Liver (tissue), 8 donors: ENCODE measurements at regions not wholly inside any gene's neighbourhood (a gene's known extent, or its start where the extent isn't known, plus 50 kb on each side); places are given as distances from the start of the nearest gene placed in this dataset.

Source experiments
- DNase-seq: peaks from one replicate; pipeline ENCODE4 v3.0.0-alpha.2; 2017; ENCODE audit warnings: low spot score
- H3K27ac ChIP-seq, 2 donors: one replicate each; pipeline ENCODE4 v1.7.0; 2013; ENCODE audit warnings: inconsistent platforms in 2 of 2, low read length in 2 of 2, control low read depth in 1 of 2, low read depth in 1 of 2, mild to moderate bottlenecking in 1 of 2
- H3K27me3 ChIP-seq, 4 donors: one replicate each; pipeline versions ENCODE4 v1.6.1 to v1.7.0; 2013; ENCODE audit warnings: low read length in 3 of 4, inconsistent platforms in 1 of 4, mild to moderate bottlenecking in 1 of 4, moderate library complexity in 1 of 4; ENCODE audit not compliant: control insufficient read depth in 4 of 4, insufficient read depth in 4 of 4
- H3K36me3 ChIP-seq, 4 donors: one replicate each; pipeline versions ENCODE4 v1.6.1 to v1.7.0; 2013; ENCODE audit warnings: low read length in 3 of 4, mild to moderate bottlenecking in 3 of 4, low read depth in 1 of 4, moderate library complexity in 1 of 4; ENCODE audit not compliant: control insufficient read depth in 4 of 4, insufficient read depth in 3 of 4
- H3K4me1 ChIP-seq, 4 donors: one replicate each; pipeline versions ENCODE4 v1.6.1 to v1.7.0; 2013; ENCODE audit warnings: low read length in 3 of 4, mild to moderate bottlenecking in 3 of 4, moderate library complexity in 1 of 4; ENCODE audit not compliant: control insufficient read depth in 4 of 4, insufficient read depth in 4 of 4
- H3K4me3 ChIP-seq, 3 donors: one replicate each; pipeline versions ENCODE4 v1.6.1 to v1.7.0; 2013; ENCODE audit warnings: low read length in 3 of 3, control low read depth in 1 of 3, low read depth in 1 of 3, mild to moderate bottlenecking in 1 of 3
- H3K9ac ChIP-seq, 2 donors: one replicate each; pipeline ENCODE4 v1.7.0; 2013; ENCODE audit warnings: low read length in 2 of 2, mild to moderate bottlenecking in 2 of 2, moderate library complexity in 2 of 2, control low read depth in 1 of 2, low read depth in 1 of 2
- H3K9me3 ChIP-seq, 4 donors: one replicate each; pipeline versions ENCODE4 v1.6.1 to v1.7.0; 2013; ENCODE audit warnings: low read length in 3 of 4; ENCODE audit not compliant: control insufficient read depth in 4 of 4
- EGR1 ChIP-seq, 2 donors: IDR thresholded peaks; 2 replicates each; pipeline ENCODE4 v1.6.1; 2016 to 2018; ENCODE audit warnings: antibody characterized with exemption in 2 of 2, low read depth in 2 of 2
- GABPA ChIP-seq, 2 donors: IDR thresholded peaks in 1 of 2; conservative IDR thresholded peaks in 1 of 2; 2 replicates each; pipeline ENCODE4 v1.6.1; 2016; ENCODE audit warnings: antibody characterized with exemption in 2 of 2, mild to moderate bottlenecking in 1 of 2, moderate library complexity in 1 of 2
- HNF4A ChIP-seq, 2 donors: conservative IDR thresholded peaks; 2 replicates each; pipeline ENCODE4 v1.6.1; 2016; ENCODE audit warnings: antibody characterized with exemption in 2 of 2, mild to moderate bottlenecking in 2 of 2
- HNF4G ChIP-seq: IDR thresholded peaks from 2 replicates; pipeline ENCODE4 v1.6.1; 2016; ENCODE audit warnings: antibody characterized with exemption
- NR2F2 ChIP-seq: IDR thresholded peaks from 2 replicates; pipeline ENCODE4 v1.6.1; 2016; ENCODE audit warnings: antibody characterized with exemption
- RAD21 ChIP-seq, 2 donors: IDR thresholded peaks; 2 replicates each; pipeline ENCODE4 v1.6.1; 2016; ENCODE audit warnings: antibody characterized with exemption in 2 of 2, mild to moderate bottlenecking in 2 of 2
- RXRA ChIP-seq, 2 donors: IDR thresholded peaks; 2 replicates each; pipeline ENCODE4 v1.6.1; 2017 to 2018; ENCODE audit warnings: antibody characterized with exemption in 2 of 2, mild to moderate bottlenecking in 1 of 2
- SP1 ChIP-seq: IDR thresholded peaks from 2 replicates; pipeline ENCODE4 v1.6.1; 2018; ENCODE audit warnings: antibody characterized with exemption, mild to moderate bottlenecking
- TAF1 ChIP-seq: conservative IDR thresholded peaks from 2 replicates; pipeline ENCODE4 v1.6.1; 2016; ENCODE audit warnings: antibody characterized with exemption, mild to moderate bottlenecking
- YY1 ChIP-seq: IDR thresholded peaks from 2 replicates; pipeline ENCODE4 v1.6.1; 2016; ENCODE audit warnings: antibody characterized with exemption, mild to moderate bottlenecking
- WGBS: extraction: QIAGEN DNeasy Blood & Tissue Kit; methylation state at CpG from one replicate; pipeline ENCODE4 v1.1.7; 2013; 5-methylcytosine and 5-hydroxymethylcytosine counted together
- TF ChIP-seq, protein P1 (sequence below): fragments of 150-350 bp; IDR thresholded peaks from 2 replicates; pipeline ENCODE4 v1.5.1; 2017; ENCODE audit warnings: improper control_type of control experiment, low read depth, low read length; ENCODE audit not compliant: missing input control
- TF ChIP-seq, protein P2 (sequence below): IDR thresholded peaks from 2 replicates; pipeline ENCODE4 v1.6.1; 2016; ENCODE audit warnings: antibody characterized with exemption
- TF ChIP-seq, protein P3 (sequence below): IDR thresholded peaks from 2 replicates; pipeline ENCODE4 v1.6.1; 2016; ENCODE audit warnings: antibody characterized with exemption
- TF ChIP-seq, protein P4 (sequence below): IDR thresholded peaks from 2 replicates; pipeline ENCODE4 v1.6.1; 2016; ENCODE audit warnings: antibody characterized with exemption
- TF ChIP-seq, protein P5 (sequence below): IDR thresholded peaks from 2 replicates; pipeline ENCODE4 v1.6.1; 2016; ENCODE audit warnings: antibody characterized with exemption, mild to moderate bottlenecking
- donor health status: healthy.
- donor health status: healthy.
- donor health status: healthy.
- donor health status: healthy.
- donor health status: healthy.

DNA sequence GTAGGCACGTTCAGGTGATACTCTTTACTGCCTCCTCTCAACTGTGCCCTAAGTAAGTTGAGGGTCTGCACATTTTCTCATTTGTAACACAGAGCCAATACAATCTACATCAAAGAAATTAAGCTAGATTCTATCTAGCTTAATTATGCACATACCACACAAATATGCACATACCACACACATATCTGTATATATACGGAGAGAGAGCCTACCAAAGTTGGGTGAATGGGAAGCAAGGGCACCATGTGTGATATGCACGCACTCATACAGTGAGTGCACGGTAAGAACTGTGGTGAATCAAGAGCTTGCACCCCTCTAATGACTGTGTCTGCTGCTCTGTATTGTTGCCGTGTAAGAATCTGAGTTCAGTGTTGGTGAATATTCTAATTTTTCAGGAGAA is 314.9 kb downstream of the ZNF326 start:
- DNase-seq = no peak

DNA sequence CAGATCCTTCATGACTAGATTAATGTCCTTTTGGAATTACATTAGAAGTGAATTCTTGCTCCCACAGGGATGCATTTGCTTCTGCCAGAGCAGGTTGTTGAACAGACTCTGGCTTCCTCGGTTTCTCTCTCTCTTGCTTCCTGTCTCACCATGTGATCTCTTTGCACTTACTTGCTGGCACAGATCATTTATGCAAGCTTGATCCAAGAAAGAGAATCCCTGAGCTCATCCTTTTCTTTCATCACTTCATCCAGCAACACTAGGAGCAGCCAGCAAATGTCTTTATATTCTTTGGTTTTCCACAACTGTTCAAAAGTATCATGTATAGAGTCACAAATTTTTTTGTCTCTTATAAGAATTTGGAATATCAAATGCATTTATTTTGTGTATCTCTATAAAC is 313.5 kb downstream of the ZNF326 start:
- WGBS = 83% methylated on average over 1 of the region's 1 CpG
- no peak for TF ChIP-seq YY1
- no peak for TF ChIP-seq GABPA (IDR thresholded peaks at IDR 0.05 in 1 of 2, conservative IDR thresholded peaks at IDR 0.05 in 1 of 2)
- TF ChIP-seq SP1 = no peak
- Histone ChIP-seq H3K4me3 (no peak overlapping the region), H3K4me1 (no peaks in the 10 kb centered on the region), H3K27ac (no peak overlapping the region), H3K9ac (no peak overlapping the region), H3K9me3 (peaks cover 0 to 7% (median 0%) of the 10 kb centered on the region in 4 donors), H3K27me3 (no peaks in the 10 kb centered on the region), H3K36me3 (no peaks in the 10 kb centered on the region)
- DNase-seq = no peak

More for the DNA sequence above, 314.9 kb downstream of the ZNF326 start:
- Histone ChIP-seq H3K9ac (no peak overlapping the region), H3K4me1 (no peaks in the 10 kb centered on the region), H3K27ac (no peak overlapping the region), H3K36me3 (no peaks in the 10 kb centered on the region), H3K27me3 (no peaks in the 10 kb centered on the region), H3K4me3 (no peak overlapping the region), H3K9me3 (peaks cover 0 to 7% (median 0%) of the 10 kb centered on the region in 4 donors)
- 88% methylated on average over 5 of the region's 5 CpGs for WGBS
- TF ChIP-seq, protein P1, sequence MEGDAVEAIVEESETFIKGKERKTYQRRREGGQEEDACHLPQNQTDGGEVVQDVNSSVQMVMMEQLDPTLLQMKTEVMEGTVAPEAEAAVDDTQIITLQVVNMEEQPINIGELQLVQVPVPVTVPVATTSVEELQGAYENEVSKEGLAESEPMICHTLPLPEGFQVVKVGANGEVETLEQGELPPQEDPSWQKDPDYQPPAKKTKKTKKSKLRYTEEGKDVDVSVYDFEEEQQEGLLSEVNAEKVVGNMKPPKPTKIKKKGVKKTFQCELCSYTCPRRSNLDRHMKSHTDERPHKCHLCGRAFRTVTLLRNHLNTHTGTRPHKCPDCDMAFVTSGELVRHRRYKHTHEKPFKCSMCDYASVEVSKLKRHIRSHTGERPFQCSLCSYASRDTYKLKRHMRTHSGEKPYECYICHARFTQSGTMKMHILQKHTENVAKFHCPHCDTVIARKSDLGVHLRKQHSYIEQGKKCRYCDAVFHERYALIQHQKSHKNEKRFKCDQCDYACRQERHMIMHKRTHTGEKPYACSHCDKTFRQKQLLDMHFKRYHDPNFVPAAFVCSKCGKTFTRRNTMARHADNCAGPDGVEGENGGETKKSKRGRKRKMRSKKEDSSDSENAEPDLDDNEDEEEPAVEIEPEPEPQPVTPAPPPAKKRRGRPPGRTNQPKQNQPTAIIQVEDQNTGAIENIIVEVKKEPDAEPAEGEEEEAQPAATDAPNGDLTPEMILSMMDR = no peak
- TF ChIP-seq, protein P2, sequence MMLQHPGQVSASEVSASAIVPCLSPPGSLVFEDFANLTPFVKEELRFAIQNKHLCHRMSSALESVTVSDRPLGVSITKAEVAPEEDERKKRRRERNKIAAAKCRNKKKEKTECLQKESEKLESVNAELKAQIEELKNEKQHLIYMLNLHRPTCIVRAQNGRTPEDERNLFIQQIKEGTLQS = no peak
- TF ChIP-seq YY1 (no peak), HNF4A (conservative IDR thresholded peaks at IDR 0.05) (no peak), RXRA (IDR thresholded peaks at IDR 0.05) (no peak), SP1 (no peak), EGR1 (IDR thresholded peaks at IDR 0.05; ENCODE audit: low read depth in 2 of 2) (no peak), TAF1 (no peak), RAD21 (IDR thresholded peaks at IDR 0.05) (no peak), HNF4G (no peak), NR2F2 (no peak)
- TF ChIP-seq, protein P3, sequence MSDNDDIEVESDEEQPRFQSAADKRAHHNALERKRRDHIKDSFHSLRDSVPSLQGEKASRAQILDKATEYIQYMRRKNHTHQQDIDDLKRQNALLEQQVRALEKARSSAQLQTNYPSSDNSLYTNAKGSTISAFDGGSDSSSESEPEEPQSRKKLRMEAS = no peak
- TF ChIP-seq, protein P4, sequence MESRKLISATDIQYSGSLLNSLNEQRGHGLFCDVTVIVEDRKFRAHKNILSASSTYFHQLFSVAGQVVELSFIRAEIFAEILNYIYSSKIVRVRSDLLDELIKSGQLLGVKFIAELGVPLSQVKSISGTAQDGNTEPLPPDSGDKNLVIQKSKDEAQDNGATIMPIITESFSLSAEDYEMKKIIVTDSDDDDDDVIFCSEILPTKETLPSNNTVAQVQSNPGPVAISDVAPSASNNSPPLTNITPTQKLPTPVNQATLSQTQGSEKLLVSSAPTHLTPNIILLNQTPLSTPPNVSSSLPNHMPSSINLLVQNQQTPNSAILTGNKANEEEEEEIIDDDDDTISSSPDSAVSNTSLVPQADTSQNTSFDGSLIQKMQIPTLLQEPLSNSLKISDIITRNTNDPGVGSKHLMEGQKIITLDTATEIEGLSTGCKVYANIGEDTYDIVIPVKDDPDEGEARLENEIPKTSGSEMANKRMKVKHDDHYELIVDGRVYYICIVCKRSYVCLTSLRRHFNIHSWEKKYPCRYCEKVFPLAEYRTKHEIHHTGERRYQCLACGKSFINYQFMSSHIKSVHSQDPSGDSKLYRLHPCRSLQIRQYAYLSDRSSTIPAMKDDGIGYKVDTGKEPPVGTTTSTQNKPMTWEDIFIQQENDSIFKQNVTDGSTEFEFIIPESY = no peak
- TF ChIP-seq, protein P5, sequence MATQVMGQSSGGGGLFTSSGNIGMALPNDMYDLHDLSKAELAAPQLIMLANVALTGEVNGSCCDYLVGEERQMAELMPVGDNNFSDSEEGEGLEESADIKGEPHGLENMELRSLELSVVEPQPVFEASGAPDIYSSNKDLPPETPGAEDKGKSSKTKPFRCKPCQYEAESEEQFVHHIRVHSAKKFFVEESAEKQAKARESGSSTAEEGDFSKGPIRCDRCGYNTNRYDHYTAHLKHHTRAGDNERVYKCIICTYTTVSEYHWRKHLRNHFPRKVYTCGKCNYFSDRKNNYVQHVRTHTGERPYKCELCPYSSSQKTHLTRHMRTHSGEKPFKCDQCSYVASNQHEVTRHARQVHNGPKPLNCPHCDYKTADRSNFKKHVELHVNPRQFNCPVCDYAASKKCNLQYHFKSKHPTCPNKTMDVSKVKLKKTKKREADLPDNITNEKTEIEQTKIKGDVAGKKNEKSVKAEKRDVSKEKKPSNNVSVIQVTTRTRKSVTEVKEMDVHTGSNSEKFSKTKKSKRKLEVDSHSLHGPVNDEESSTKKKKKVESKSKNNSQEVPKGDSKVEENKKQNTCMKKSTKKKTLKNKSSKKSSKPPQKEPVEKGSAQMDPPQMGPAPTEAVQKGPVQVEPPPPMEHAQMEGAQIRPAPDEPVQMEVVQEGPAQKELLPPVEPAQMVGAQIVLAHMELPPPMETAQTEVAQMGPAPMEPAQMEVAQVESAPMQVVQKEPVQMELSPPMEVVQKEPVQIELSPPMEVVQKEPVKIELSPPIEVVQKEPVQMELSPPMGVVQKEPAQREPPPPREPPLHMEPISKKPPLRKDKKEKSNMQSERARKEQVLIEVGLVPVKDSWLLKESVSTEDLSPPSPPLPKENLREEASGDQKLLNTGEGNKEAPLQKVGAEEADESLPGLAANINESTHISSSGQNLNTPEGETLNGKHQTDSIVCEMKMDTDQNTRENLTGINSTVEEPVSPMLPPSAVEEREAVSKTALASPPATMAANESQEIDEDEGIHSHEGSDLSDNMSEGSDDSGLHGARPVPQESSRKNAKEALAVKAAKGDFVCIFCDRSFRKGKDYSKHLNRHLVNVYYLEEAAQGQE = no peak
